Activated naive CD4-positive, alpha-beta T cell treated with anti-CD3 and anti-CD28 coated beads, Interleukin-2, amount 10 ng/mL, durations not matched to agents 7 days and 5 days (primary cell): ENCODE measurements at regions not wholly inside any gene's neighbourhood (a gene's known extent, or its start where the extent isn't known, plus 50 kb on each side); places are given as distances from the start of the nearest gene placed in this dataset.

Experiments
- CTCF ChIA-PET: fragments of 350-600 bp; sonication (Branson Sonifier 250); formaldehyde crosslinking; loops from one replicate; lab custom pipeline; 2021; ENCODE audit warnings: antibody characterized with exemption; lab: Charles Lee
- DNase-seq: peaks from one replicate; pipeline ENCODE4 v3.0.0-alpha.2; 2020
- H3K27ac Mint-ChIP-seq: one replicate; pipeline ENCODE4 v1.8.0; 2021; ENCODE audit warnings: mild to moderate bottlenecking, moderate library complexity, mixed read lengths
- H3K27me3 Mint-ChIP-seq: one replicate; pipeline ENCODE4 v1.8.0; 2021; ENCODE audit warnings: mild to moderate bottlenecking, mixed read lengths
- H3K36me3 Mint-ChIP-seq: one replicate; pipeline ENCODE4 v1.8.0; 2021; ENCODE audit warnings: mixed read lengths
- H3K4me1 Mint-ChIP-seq: one replicate; pipeline ENCODE4 v1.8.0; 2021; ENCODE audit warnings: mixed read lengths
- H3K4me3 Mint-ChIP-seq: one replicate; pipeline ENCODE4 v1.8.0; 2021; ENCODE audit warnings: mild to moderate bottlenecking, moderate library complexity, mixed read lengths
- H3K9me3 Mint-ChIP-seq: one replicate; pipeline ENCODE4 v1.8.0; 2021; ENCODE audit warnings: mixed read lengths

- H3K36me3 Mint-ChIP-seq: no peaks in the 10 kb centered on the region
- H3K4me3 Mint-ChIP-seq: no peak overlapping the region
- H3K9me3 Mint-ChIP-seq: no peaks in the 10 kb centered on the region
- no peak for DNase-seq
- CTCF ChIA-PET: interaction anchor here (1.1 to 4.3 kb wide), 3 partner anchors 88 to 206 kb away, joined by 3 to 18 read pairs (median 3); partner anchors contain the start of gene FAM50B
- H3K27ac Mint-ChIP-seq: no peak overlapping the region
- H3K4me1 Mint-ChIP-seq: no peaks in the 10 kb centered on the region
- H3K27me3 Mint-ChIP-seq: peaks cover 46% of the 10 kb centered on the region
Measured at GRCh38 chr6:3937438-3937837, 88.3 kb downstream of the FAM50B start.

DNA sequence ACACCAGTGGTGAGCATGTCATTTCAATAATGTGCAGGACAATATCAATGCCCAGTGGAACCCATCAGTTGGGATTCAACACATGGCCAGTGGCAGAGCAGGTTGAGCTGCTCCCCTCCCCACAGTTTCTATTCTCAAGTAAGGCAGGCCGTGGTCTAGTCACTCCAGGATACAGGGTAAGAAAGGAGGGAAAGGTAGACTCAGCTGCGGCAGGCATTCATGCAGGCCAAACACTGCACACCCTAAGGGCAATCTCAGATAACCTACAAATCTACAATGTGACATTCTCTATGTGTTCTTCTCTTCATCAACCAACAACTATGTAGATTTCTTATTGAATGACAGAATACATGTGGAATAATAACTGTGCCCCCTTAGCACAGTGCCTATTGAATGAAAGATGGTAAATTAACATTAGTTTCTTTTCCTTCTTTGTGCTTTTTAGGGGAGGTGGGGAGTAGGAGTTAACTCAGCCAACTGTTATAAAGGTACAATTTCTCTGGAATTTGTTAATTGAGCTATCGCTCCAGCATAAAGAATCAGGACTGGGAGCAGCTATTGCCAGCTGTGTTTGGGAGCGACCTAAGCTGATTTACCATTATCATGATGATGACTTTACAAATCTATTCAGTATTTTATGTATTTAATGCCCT is 89.7 kb downstream of the FAM50B start:
- H3K36me3 Mint-ChIP-seq: no peaks in the 10 kb centered on the region
- no peaks in the 10 kb centered on the region for H3K9me3 Mint-ChIP-seq
- no peak for DNase-seq
- CTCF ChIA-PET: interaction anchor here (1.1 to 4.3 kb wide), 2 partner anchors 90 to 190 kb away, joined by 3 to 18 read pairs; partner anchors contain the start of gene FAM50B
- H3K27me3 Mint-ChIP-seq: peaks cover 42% of the 10 kb centered on the region
- no peaks in the 10 kb centered on the region for H3K4me1 Mint-ChIP-seq
- H3K27ac Mint-ChIP-seq: no peak overlapping the region
- H3K4me3 Mint-ChIP-seq: no peak overlapping the region

- DNase-seq: no peak
- H3K36me3 Mint-ChIP-seq: no peaks in the 10 kb centered on the region
- H3K27ac Mint-ChIP-seq: no peak overlapping the region
- CTCF ChIA-PET: no interaction called here
- peaks cover 42% of the 10 kb centered on the region for H3K27me3 Mint-ChIP-seq
- H3K4me3 Mint-ChIP-seq: no peak overlapping the region
- H3K4me1 Mint-ChIP-seq: no peaks in the 10 kb centered on the region
- H3K9me3 Mint-ChIP-seq: no peaks in the 10 kb centered on the region
Measured at GRCh38 chr6:3939368-3939958, 90.3 kb downstream of the FAM50B start.

- Mint-ChIP-seq H3K36me3 (no peaks in the 10 kb centered on the region), H3K27me3 (peaks cover 44% of the 10 kb centered on the region), H3K9me3 (no peaks in the 10 kb centered on the region), H3K27ac (no peak overlapping the region), H3K4me3 (no peak overlapping the region), H3K4me1 (no peaks in the 10 kb centered on the region)
- CTCF ChIA-PET: no interaction called here
- no peak for DNase-seq
Measured at GRCh38 chr6:3939964-3940363, 90.8 kb downstream of the FAM50B start.

DNA sequence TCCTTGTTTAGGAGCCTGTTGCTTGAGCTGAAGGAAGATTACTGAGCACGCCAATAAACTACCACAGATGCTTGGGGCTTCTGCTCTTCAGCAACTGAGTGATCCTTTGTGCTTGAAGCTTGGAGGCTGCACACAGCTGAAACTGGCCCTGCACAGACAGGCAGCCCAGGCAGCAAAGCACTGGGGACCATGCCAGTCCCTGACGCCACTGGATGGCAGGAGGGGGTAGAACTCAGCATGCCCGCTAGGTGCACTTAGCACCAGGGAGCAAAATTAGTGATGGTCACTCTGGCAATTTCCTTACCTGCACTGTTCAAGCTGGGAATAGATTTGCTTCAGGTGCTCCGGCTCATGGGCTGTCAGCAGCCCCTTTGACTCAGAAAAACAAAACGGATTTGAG is 91.5 kb downstream of the FAM50B start:
- CTCF ChIA-PET: interaction anchor here (0.9 kb wide), 1 partner anchor 8 kb away, joined by 3 read pairs; no protein-coding TSS in a partner anchor
- no peak for DNase-seq
- Mint-ChIP-seq H3K9me3 (no peaks in the 10 kb centered on the region), H3K4me1 (no peaks in the 10 kb centered on the region), H3K4me3 (no peak overlapping the region), H3K27me3 (peaks cover 50% of the 10 kb centered on the region), H3K36me3 (no peaks in the 10 kb centered on the region), H3K27ac (no peak overlapping the region)

DNA sequence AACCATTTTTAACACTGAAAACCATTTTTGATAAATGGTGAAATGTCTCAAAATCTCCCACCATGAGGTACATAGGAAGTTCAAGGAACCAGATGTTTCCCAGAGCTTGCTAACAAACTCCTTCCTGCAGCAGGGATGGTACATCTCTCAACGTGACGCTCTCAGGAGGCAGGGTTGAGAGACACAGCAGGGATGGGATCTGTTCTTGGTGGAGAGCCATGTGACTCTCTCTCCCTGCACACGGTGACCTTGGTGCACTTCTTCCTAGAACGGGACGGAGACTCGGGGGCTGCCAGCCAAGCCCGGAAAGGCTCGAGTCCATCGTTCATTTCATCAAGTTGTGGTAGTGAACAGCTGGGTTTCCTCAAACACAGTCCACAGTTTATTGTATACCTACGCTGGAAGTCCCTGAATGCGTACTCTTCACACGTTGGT is 94.2 kb downstream of the FAM50B start:
- Mint-ChIP-seq H3K27me3 (peaks cover 42% of the 10 kb centered on the region), H3K9me3 (no peaks in the 10 kb centered on the region), H3K27ac (no peak overlapping the region), H3K4me1 (no peaks in the 10 kb centered on the region), H3K36me3 (no peaks in the 10 kb centered on the region), H3K4me3 (no peak overlapping the region)
- no peak for DNase-seq
- CTCF ChIA-PET: interaction anchor here (1.4 kb wide), 1 partner anchor 10 kb away, joined by 4 read pairs; no protein-coding TSS in a partner anchor

DNA sequence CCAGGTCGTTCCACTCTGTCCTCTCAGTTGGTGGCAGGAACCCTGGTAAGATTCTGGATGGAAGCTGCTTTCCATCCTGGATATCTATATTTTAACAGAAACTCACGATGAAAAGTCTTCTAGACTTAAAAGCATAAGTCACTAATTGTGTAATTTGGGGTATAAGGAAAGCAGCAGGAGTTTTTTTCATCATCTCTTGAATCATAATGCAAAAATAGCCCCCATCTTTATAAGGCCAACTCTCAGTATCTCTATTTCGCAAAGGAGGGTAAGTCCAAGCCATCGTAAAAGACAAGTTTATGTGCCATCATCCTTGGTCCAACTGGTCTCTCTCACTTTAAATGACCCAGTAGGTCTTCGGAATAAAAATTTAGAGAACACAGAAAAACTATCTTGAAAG is 95.1 kb downstream of the FAM50B start:
- no peaks in the 10 kb centered on the region for H3K36me3 Mint-ChIP-seq
- peaks cover 39% of the 10 kb centered on the region for H3K27me3 Mint-ChIP-seq
- no peak for DNase-seq
- CTCF ChIA-PET: no interaction called here
- no peaks in the 10 kb centered on the region for H3K4me1 Mint-ChIP-seq
- H3K27ac Mint-ChIP-seq: no peak overlapping the region
- H3K9me3 Mint-ChIP-seq: no peaks in the 10 kb centered on the region
- H3K4me3 Mint-ChIP-seq: no peak overlapping the region

DNA sequence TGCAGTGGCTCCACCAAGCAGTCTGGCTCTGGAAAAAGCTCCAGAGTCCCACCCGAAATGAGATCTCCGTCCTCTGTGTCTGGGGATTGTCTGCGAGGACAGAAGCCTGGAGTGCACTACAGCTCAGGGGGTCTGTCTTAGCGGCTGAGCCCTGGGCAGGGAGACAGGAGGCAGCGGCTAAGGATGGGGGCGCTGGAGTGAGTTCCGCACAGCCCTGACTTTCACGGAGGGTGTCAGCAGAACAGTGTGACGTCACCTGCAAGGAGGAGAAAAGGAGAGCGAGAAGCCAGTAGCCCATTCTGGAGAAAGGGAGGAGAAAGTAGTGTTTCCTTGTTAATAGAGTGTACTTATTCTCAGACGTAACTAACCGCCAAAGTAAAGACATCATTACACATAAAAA is 97.6 kb downstream of the FAM50B start:
- H3K9me3 Mint-ChIP-seq: no peaks in the 10 kb centered on the region
- no peaks in the 10 kb centered on the region for H3K36me3 Mint-ChIP-seq
- H3K4me3 Mint-ChIP-seq: no peak overlapping the region
- peaks cover 21% of the 10 kb centered on the region for H3K27me3 Mint-ChIP-seq
- no peak for DNase-seq
- CTCF ChIA-PET: no interaction called here
- no peaks in the 10 kb centered on the region for H3K4me1 Mint-ChIP-seq
- no peak overlapping the region for H3K27ac Mint-ChIP-seq

GRCh38 chr6:3948866-3949265 is 99.7 kb downstream of the FAM50B start:
- Mint-ChIP-seq H3K27ac (no peak overlapping the region), H3K4me3 (no peak overlapping the region), H3K9me3 (no peaks in the 10 kb centered on the region), H3K36me3 (no peaks in the 10 kb centered on the region), H3K27me3 (peaks cover 21% of the 10 kb centered on the region), H3K4me1 (no peaks in the 10 kb centered on the region)
- CTCF ChIA-PET: no interaction called here
- DNase-seq: no peak

DNA sequence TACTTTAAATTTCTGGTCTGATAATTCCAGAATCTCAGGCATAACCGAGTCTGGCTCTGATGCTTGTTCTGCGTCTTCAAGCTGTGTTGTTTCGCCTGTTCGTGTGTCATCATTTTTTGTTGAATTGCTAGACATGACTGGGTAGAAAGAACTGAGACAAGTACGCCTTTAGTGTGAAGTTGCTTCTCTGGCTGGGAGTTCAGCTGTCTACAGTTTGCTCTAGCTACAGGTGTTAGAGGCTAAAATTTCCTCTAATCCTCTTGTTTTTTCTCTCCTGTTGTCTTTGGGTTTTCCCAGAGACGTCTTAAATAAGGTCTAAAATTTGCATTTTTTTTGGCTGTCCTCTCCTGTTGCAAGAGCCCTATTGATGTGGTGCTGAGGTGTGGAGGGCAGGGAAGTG is 100.3 kb downstream of the FAM50B start:
- Mint-ChIP-seq H3K4me3 (no peak overlapping the region), H3K36me3 (no peaks in the 10 kb centered on the region), H3K9me3 (no peaks in the 10 kb centered on the region), H3K27ac (no peak overlapping the region), H3K27me3 (peaks cover 21% of the 10 kb centered on the region), H3K4me1 (no peaks in the 10 kb centered on the region)
- DNase-seq: no peak
- CTCF ChIA-PET: no interaction called here

DNA sequence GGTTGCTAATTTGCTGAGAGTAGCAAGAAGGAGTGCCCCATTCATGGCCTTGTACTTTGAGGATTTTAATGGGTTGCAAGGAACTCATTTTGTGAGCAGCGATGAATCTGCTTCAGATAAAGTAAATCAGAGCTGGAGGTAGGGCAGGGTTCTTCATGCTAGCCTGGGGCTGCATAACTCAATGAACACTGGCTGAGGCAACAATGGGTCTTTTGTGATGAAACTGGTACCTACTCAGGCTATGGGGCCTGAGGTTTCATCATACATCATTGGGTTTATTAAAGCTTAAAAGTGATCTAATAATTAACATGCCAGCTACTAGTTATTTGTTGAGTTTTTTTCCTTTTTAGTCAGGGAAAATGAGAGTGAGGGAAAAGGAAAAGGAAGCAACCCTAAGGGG is 106.9 kb downstream of the FAM50B start:
- Mint-ChIP-seq H3K9me3 (peaks cover 3% of the 10 kb centered on the region), H3K27me3 (peaks cover 11% of the 10 kb centered on the region), H3K4me1 (no peaks in the 10 kb centered on the region), H3K4me3 (no peak overlapping the region), H3K27ac (no peak overlapping the region), H3K36me3 (no peaks in the 10 kb centered on the region)
- CTCF ChIA-PET: no interaction called here
- no peak for DNase-seq

GRCh38 chr6:3957321-3957720 is 108.1 kb downstream of the FAM50B start:
- peaks cover 3% of the 10 kb centered on the region for H3K9me3 Mint-ChIP-seq
- no peak overlapping the region for H3K4me3 Mint-ChIP-seq
- no peaks in the 10 kb centered on the region for H3K36me3 Mint-ChIP-seq
- H3K27ac Mint-ChIP-seq: no peak overlapping the region
- CTCF ChIA-PET: no interaction called here
- peaks cover 11% of the 10 kb centered on the region for H3K27me3 Mint-ChIP-seq
- DNase-seq: no peak
- H3K4me1 Mint-ChIP-seq: no peaks in the 10 kb centered on the region

- Mint-ChIP-seq H3K36me3 (no peaks in the 10 kb centered on the region), H3K4me3 (no peak overlapping the region), H3K27ac (no peak overlapping the region), H3K9me3 (peaks cover 3% of the 10 kb centered on the region), H3K4me1 (no peaks in the 10 kb centered on the region), H3K27me3 (peaks cover 11% of the 10 kb centered on the region)
- CTCF ChIA-PET: no interaction called here
- DNase-seq: no peak
Measured at GRCh38 chr6:3958255-3958654, 109.1 kb downstream of the FAM50B start.

GRCh38 chr6:3959385-3959784 is 110.2 kb downstream of the FAM50B start:
- Mint-ChIP-seq H3K4me3 (no peak overlapping the region), H3K27ac (no peak overlapping the region), H3K4me1 (no peaks in the 10 kb centered on the region), H3K27me3 (peaks cover 11% of the 10 kb centered on the region), H3K9me3 (peaks cover 3% of the 10 kb centered on the region), H3K36me3 (no peaks in the 10 kb centered on the region)
- DNase-seq: no peak
- CTCF ChIA-PET: no interaction called here

DNA sequence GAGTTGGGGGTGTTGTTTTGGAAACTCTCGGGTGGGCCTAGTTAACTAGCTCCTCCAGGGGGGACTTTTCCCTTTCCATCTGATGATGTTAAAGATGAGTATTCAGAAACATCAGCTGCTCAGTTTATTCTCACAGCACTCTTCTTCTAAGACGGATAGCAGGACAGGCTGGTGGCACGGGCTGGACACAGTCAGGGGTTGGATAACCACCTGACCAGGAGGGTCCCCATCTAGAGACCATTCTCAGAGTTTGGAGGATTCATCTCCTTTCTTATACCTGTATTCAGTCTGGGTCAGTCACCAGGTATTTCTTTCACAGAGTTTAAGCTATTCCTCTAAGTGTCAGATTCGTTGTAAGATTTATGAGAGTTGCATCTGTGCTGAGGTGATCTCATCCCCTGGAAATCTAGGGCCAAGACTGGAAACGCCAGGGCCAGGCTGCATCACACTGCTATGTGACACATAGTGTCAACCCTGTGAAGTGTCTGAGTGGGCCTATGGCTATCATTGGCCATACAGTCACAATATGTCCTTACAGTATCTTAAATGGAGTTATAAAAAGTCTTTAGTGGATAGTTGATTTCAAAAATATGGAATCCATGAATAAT is 111.7 kb downstream of the FAM50B start:
- Mint-ChIP-seq H3K9me3 (peaks cover 3% of the 10 kb centered on the region), H3K36me3 (no peaks in the 10 kb centered on the region), H3K4me1 (no peaks in the 10 kb centered on the region), H3K4me3 (no peak overlapping the region), H3K27ac (no peak overlapping the region), H3K27me3 (peaks cover 7% of the 10 kb centered on the region)
- no peak for DNase-seq
- CTCF ChIA-PET: no interaction called here
